Pancreas (tissue), 10 donors: ENCODE measurements at regions not wholly inside any gene's neighbourhood (a gene's known extent, or its start where the extent isn't known, plus 50 kb on each side); places are given as distances from the start of the nearest gene placed in this dataset.

Experiments
- ATAC-seq, 4 donors: fragments of 200-7000 bp; cut with Tn5 transposase; one replicate each; pipeline versions ENCODE4 v1.8.0 to v1.9.1; 2020; ENCODE audit warnings: mild to moderate bottlenecking in 4 of 4, moderate library complexity in 4 of 4
- DNase-seq, 6 donors: peaks; one replicate each; pipeline ENCODE4 v3.0.0-alpha.2; 2020
- FAIRE-seq: peaks from 2 replicates; lab custom pipeline; 2012; peaks lifted over from hg19 to GRCh38; lab: Jason Lieb, UNC
- H3K27ac ChIP-seq, 4 donors: fragments of 200-600 bp; sonication (generic); 1 replicate in 3 of 4; 2 replicates in 1 of 4; pipeline versions ENCODE4 v1.5.0 to v1.8.0; 2020
- H3K27me3 ChIP-seq, 4 donors: fragments of 200-600 bp; one replicate each; pipeline ENCODE4 v1.8.0; 2021
- H3K36me3 ChIP-seq, 3 donors: fragments of 200-600 bp; sonication (generic) in 1 of 3; one replicate each; pipeline versions ENCODE4 v1.5.0 to v1.8.0; 2020 to 2021
- H3K4me1 ChIP-seq, 3 donors: fragments of 200-600 bp; one replicate each; pipeline ENCODE4 v1.8.0; 2021
- H3K4me3 ChIP-seq, 4 donors: fragments of 200-600 bp; sonication (generic) in 2 of 4; one replicate each; pipeline versions ENCODE4 v1.5.0 to v1.8.0; 2020 to 2021
- H3K9me3 ChIP-seq, 4 donors: fragments of 200-600 bp; one replicate each; pipeline ENCODE4 v1.8.0; 2021
- CTCF ChIP-seq, 4 donors: fragments of 200-600 bp; sonication (generic) in 3 of 4; IDR thresholded peaks; one replicate each; pipeline versions ENCODE4 v1.5.0 to v1.8.0; 2021; ENCODE audit warnings: antibody characterized with exemption in 4 of 4
- WGBS, 2 donors: extraction: QIAGEN DNeasy Blood & Tissue Kit; methylation state at CpG; one replicate each; pipeline ENCODE4 v1.1.7; 2013; 5-methylcytosine and 5-hydroxymethylcytosine counted together
- intact Hi-C, 3 donors: fragments of 100-400 bp; cut with DNase I; formaldehyde crosslinking; loops; one replicate each; pipeline versions ENCODE4 v1.11.1 to v1.14.2; 2022
- donor health status: healthy with polysubstance abuse.
- donor health status: DM: no; HTN: no; CAD: no; lungs with moderate emphysema.
- donor health status: DM: no; HTN: no; CAD: no.
- donor health status: control.
- donor health status: control.
- donor health status: Bipolar disorder and iron deficiency.
- donor health status: DM: yes; HTN: yes; CAD: no.
- donor health status: DM: no; HTN: no; CAD: no.
- donor health status: DM: no; HTN: no; CAD: no.
- donor health status: DM: yes; HTN: yes; CAD: no.

- Histone ChIP-seq H3K36me3 (no peaks in the 10 kb centered on the region), H3K4me3 (no peak overlapping the region), H3K27me3 (no peaks in the 10 kb centered on the region), H3K4me1 (no peaks in the 10 kb centered on the region), H3K9me3 (no peaks in the 10 kb centered on the region), H3K27ac (no peak overlapping the region)
- ATAC-seq: no peak
- intact Hi-C loops: loop anchor here in 1 of 3 donors (10.0 kb wide), 1 partner anchor 605 kb away; no protein-coding TSS in a partner anchor
- 70 to 85% methylated on average over 9 of the region's 9 CpGs for WGBS, 2 donors
- no peak for TF ChIP-seq CTCF (IDR thresholded peaks at IDR 0.05)
- DNase-seq: no peak
- no peak for FAIRE-seq
Measured at GRCh38 chr4:174110180-174110579, 173.3 kb downstream of the FBXO8 start.

- no peak for TF ChIP-seq CTCF (IDR thresholded peaks at IDR 0.05)
- intact Hi-C loops: no loop called here
- Histone ChIP-seq H3K4me3 (no peak overlapping the region), H3K4me1 (no peaks in the 10 kb centered on the region), H3K27ac (no peak overlapping the region), H3K9me3 (no peaks in the 10 kb centered on the region), H3K36me3 (no peaks in the 10 kb centered on the region), H3K27me3 (no peaks in the 10 kb centered on the region)
- no peak for FAIRE-seq
- no peak for DNase-seq
- no peak for ATAC-seq
- 47 to 54% methylated on average over 6 of the region's 6 CpGs for WGBS, 2 donors
Measured at GRCh38 chr4:174107746-174108354, 175.6 kb downstream of the FBXO8 start.

GRCh38 chr4:174105202-174105601, 178.3 kb downstream of the FBXO8 start:
- 66 to 77% methylated on average over 1 of the region's 1 CpG for WGBS, 2 donors
- H3K27ac ChIP-seq: no peak overlapping the region
- peak; percentile 61 for FAIRE-seq

GRCh38 chr4:174100910-174101309, 182.6 kb downstream of the FBXO8 start:
- H3K36me3 ChIP-seq: no peaks in the 10 kb centered on the region
- intact Hi-C loops: no loop called here
- no peaks in the 10 kb centered on the region for H3K9me3 ChIP-seq
- H3K4me1 ChIP-seq: no peaks in the 10 kb centered on the region
- DNase-seq: no peak
- no peak for ATAC-seq
- 69 to 86% methylated on average over 2 of the region's 2 CpGs for WGBS, 2 donors
- H3K4me3 ChIP-seq: no peak overlapping the region
- FAIRE-seq: no peak
- TF ChIP-seq CTCF (IDR thresholded peaks at IDR 0.05): no peak
- no peak overlapping the region for H3K27ac ChIP-seq
- no peaks in the 10 kb centered on the region for H3K27me3 ChIP-seq

More at GRCh38 chr4:174105202-174105601, 178.3 kb downstream of the FBXO8 start:
- DNase-seq: no peak
- Histone ChIP-seq H3K36me3 (no peaks in the 10 kb centered on the region), H3K4me3 (no peak overlapping the region), H3K9me3 (no peaks in the 10 kb centered on the region), H3K27me3 (no peaks in the 10 kb centered on the region), H3K4me1 (no peaks in the 10 kb centered on the region)
- intact Hi-C loops: no loop called here
- no peak for TF ChIP-seq CTCF (IDR thresholded peaks at IDR 0.05)
- no peak for ATAC-seq

- H3K4me3 ChIP-seq: no peak overlapping the region
- H3K27ac ChIP-seq: no peak overlapping the region
- intact Hi-C loops: no loop called here
- H3K4me1 ChIP-seq: no peaks in the 10 kb centered on the region
- no peak for ATAC-seq
- no peak for TF ChIP-seq CTCF (IDR thresholded peaks at IDR 0.05)
- DNase-seq: no peak
- no peaks in the 10 kb centered on the region for H3K27me3 ChIP-seq
- no peaks in the 10 kb centered on the region for H3K36me3 ChIP-seq
- FAIRE-seq: no peak
- no peaks in the 10 kb centered on the region for H3K9me3 ChIP-seq
Measured at GRCh38 chr4:174099712-174100111, 183.8 kb downstream of the FBXO8 start.
